GM12878 (cell line): ENCODE measurements at regions not wholly inside any gene's neighbourhood (a gene's known extent, or its start where the extent isn't known, plus 50 kb on each side); places are given as distances from the start of the nearest gene placed in this dataset.

ENCODE experiments used
- ATAC-seq: fragments of 200-7000 bp; cut with Tn5 transposase; 3 replicates; pipeline ENCODE4 v1.9.1; 2020; ENCODE audit warnings: mild to moderate bottlenecking, moderate library complexity
- BruUV-seq: library from RNA; stranded (reverse); fragments of 400-500 nt; replicated peaks from 2 replicates; lab custom pipeline; 2021; lab: Mats Ljungman, UMichigan
- CTCF ChIA-PET: fragments of 300-600 bp; sonication (Branson Sonifier 250); formaldehyde crosslinking; extraction: SDS; loops from one replicate; lab custom pipeline; 2021; ENCODE audit warnings: inconsistent platforms; lab: Yijun Ruan, JAX
- POLR2A ChIA-PET: fragments of 350-600 bp; formaldehyde crosslinking; extraction: SDS; loops from one replicate; lab custom pipeline; 2021; ENCODE audit warnings: inconsistent platforms; lab: Charles Lee
- RAD21 ChIA-PET: fragments of 300-600 bp; sonication (Branson Sonifier 250); formaldehyde crosslinking; loops from one replicate; lab custom pipeline; 2023; ENCODE audit warnings: antibody characterized with exemption; ENCODE audit not compliant: unreplicated experiment; lab: Charles Lee
- SMC1A ChIA-PET: fragments of 300-600 bp; sonication (Branson Sonifier 250); formaldehyde crosslinking; loops from one replicate; lab custom pipeline; 2023; ENCODE audit not compliant: unreplicated experiment, uncharacterized antibody; lab: Charles Lee
- DNase-seq: peaks from one replicate; pipeline ENCODE4 v3.0.0-alpha.2; 2011; ENCODE audit warnings: low read depth, low spot score
- FAIRE-seq: peaks from 3 replicates; lab custom pipeline; 2011; peaks lifted over from hg19 to GRCh38; lab: Jason Lieb, UNC
- H2AFZ ChIP-seq: 2 replicates; pipeline ENCODE4 v1.6.0; 2011; ENCODE audit warnings: low read depth, low read length, control low read depth; ENCODE audit not compliant: control insufficient read depth
- H3K27ac ChIP-seq: 2 replicates; pipeline ENCODE4 v1.5.1; 2011; ENCODE audit warnings: control low read depth; ENCODE audit not compliant: control insufficient read depth, insufficient read depth
- H3K27me3 ChIP-seq, 2 experiments: replicated peaks in 1 of 2; 2 replicates each; pipeline versions ENCODE4 v1.6.0 to v1.6.1; 2011; ENCODE audit warnings: low read length in 1 of 2; ENCODE audit not compliant: control insufficient read depth in 2 of 2, insufficient read depth in 2 of 2
- H3K36me3 ChIP-seq, 2 experiments: 2 replicates each; pipeline ENCODE4 v1.5.1; 2011; ENCODE audit warnings: low read length in 1 of 2; ENCODE audit not compliant: control insufficient read depth in 2 of 2, insufficient read depth in 2 of 2
- H3K4me1 ChIP-seq: 2 replicates; pipeline ENCODE4 v1.6.1; 2011; ENCODE audit warnings: mild to moderate bottlenecking, low read length, moderate library complexity, mixed read lengths; ENCODE audit not compliant: control insufficient read depth, insufficient read depth
- H3K4me2 ChIP-seq: 2 replicates; pipeline ENCODE4 v1.6.0; 2011; ENCODE audit warnings: control low read depth; ENCODE audit not compliant: control insufficient read depth, insufficient read depth
- H3K4me3 ChIP-seq: fragments of 200-600 bp; sonication (generic); 2 replicates; pipeline ENCODE4 v1.5.1; 2016
- H3K79me2 ChIP-seq: 2 replicates; pipeline ENCODE4 v1.6.0; 2011; ENCODE audit warnings: low read length; ENCODE audit not compliant: control insufficient read depth, insufficient read depth
- H3K9ac ChIP-seq: 2 replicates; pipeline ENCODE4 v1.8.0; 2011; ENCODE audit warnings: low read length, control low read depth, mixed read lengths; ENCODE audit not compliant: control insufficient read depth, insufficient read depth
- H3K9me3 ChIP-seq: replicated peaks from 3 replicates; pipeline ENCODE4 v1.5.1; 2011; ENCODE audit warnings: mild to moderate bottlenecking, low read length; ENCODE audit not compliant: control insufficient read depth, insufficient read depth
- H4K20me1 ChIP-seq: 2 replicates; pipeline ENCODE4 v1.6.0; 2011; ENCODE audit not compliant: control insufficient read depth, insufficient read depth
- BCL11A ChIP-seq: IDR thresholded peaks from 2 replicates; pipeline ENCODE4 v1.6.1; 2011; ENCODE audit warnings: low read depth, low read length
- BHLHE40 ChIP-seq, 2 experiments: fragments of 450-650 bp in 1 of 2; IDR thresholded peaks; 2 replicates each; pipeline ENCODE4 v1.6.1; 2011 to 2017; ENCODE audit warnings: low read depth in 2 of 2, borderline replicate concordance in 1 of 2, improper control_type of control experiment in 1 of 2, low read length in 1 of 2, mild to moderate bottlenecking in 1 of 2
- CBFB ChIP-seq: IDR thresholded peaks from 2 replicates; pipeline ENCODE4 v1.6.1; 2016; ENCODE audit warnings: antibody characterized with exemption, low read depth
- CHD4 ChIP-seq: fragments of 200-600 bp; sonication (generic); IDR thresholded peaks from 2 replicates; pipeline ENCODE4 v1.6.1; 2016; ENCODE audit warnings: mild to moderate bottlenecking
- HDAC6 ChIP-seq: fragments of 200-600 bp; sonication (generic); IDR thresholded peaks from one replicate; pipeline ENCODE4 v1.8.0; 2017; ENCODE audit warnings: antibody characterized with exemption; ENCODE audit not compliant: unreplicated experiment
- MYB ChIP-seq: fragments of 150-350 bp; IDR thresholded peaks from 2 replicates; pipeline ENCODE4 v1.6.1; 2014; ENCODE audit warnings: mild to moderate bottlenecking, low read depth, low read length, borderline replicate concordance
- RUNX3 ChIP-seq: IDR thresholded peaks from 2 replicates; pipeline ENCODE4 v1.6.1; 2012; ENCODE audit warnings: low read length, inconsistent platforms
- SIN3A ChIP-seq: IDR thresholded peaks from 2 replicates; pipeline ENCODE4 v1.6.1; 2012; ENCODE audit warnings: low read depth, low read length, improper control_type of control experiment
- SUPT20H ChIP-seq: IDR thresholded peaks from 2 replicates; pipeline ENCODE4 v1.6.1; 2011; ENCODE audit warnings: low read depth, mild to moderate bottlenecking, low read length, moderate library complexity, borderline replicate concordance; ENCODE audit not compliant: control insufficient read depth
- SUZ12 ChIP-seq: fragments of 200-600 bp; sonication (generic); IDR thresholded peaks from one replicate; pipeline ENCODE4 v1.6.1; 2018; ENCODE audit warnings: antibody characterized with exemption, mild to moderate bottlenecking; ENCODE audit not compliant: unreplicated experiment
- ZNF217 ChIP-seq: fragments of 450-650 bp; IDR thresholded peaks from 2 replicates; pipeline ENCODE4 v1.6.1; 2017; ENCODE audit warnings: antibody characterized with exemption, mild to moderate bottlenecking
- WGBS: methylation state at CpG from one replicate; pipeline ENCODE4 v1.1.6; 2016; ENCODE audit warnings: low lambda C conversion rate; ENCODE audit not compliant: insufficient replicate concordance, insufficient coverage; ENCODE audit errors: missing lambda C conversion rate; 5-methylcytosine and 5-hydroxymethylcytosine counted together
- in situ Hi-C: fragments of 300-500 bp; cut with MboI; formaldehyde crosslinking; loops from 9 replicates; pipeline ENCODE4 v1.14.3; 2018; ENCODE audit warnings: mixed read lengths
- intact Hi-C: fragments of 100-400 bp; cut with micrococcal nuclease; formaldehyde crosslinking; loops from one replicate; pipeline ENCODE4 v1.14.2; 2022; ENCODE audit not compliant: unreplicated experiment
- TF ChIP-seq, protein P1 (sequence below): fragments of 450-650 bp; formaldehyde crosslinking; IDR thresholded peaks from 2 replicates; pipeline ENCODE4 v1.4.0; 2020; ENCODE audit warnings: mild to moderate bottlenecking, moderate library complexity
- TF ChIP-seq, protein P2 (sequence below): fragments of 450-650 bp; IDR thresholded peaks from 2 replicates; pipeline ENCODE4 v1.6.1; 2018; ENCODE audit warnings: mild to moderate bottlenecking, low read depth, moderate library complexity; ENCODE audit not compliant: partially characterized antibody
- TF ChIP-seq, protein P3 (sequence below): IDR thresholded peaks from 2 replicates; pipeline ENCODE4 v1.6.1; 2012; ENCODE audit warnings: low read depth, low read length, improper control_type of control experiment

DNA sequence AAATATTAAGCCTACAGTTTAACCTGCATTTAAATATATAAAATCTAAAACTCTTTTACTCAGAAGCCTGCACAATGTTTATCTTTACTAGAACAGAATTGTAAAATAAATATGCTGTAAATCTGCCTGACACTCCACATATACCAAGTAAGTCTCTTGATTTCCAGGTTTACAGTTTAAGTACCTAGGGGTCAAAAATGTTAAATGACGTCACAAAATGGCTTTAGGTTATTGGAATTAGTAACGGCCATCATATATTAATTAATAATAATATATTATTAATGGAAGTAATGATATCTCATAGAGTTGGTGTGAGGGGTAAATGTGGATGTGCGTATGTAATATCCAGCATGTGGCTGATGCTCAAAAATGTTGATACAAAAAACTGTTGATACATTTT lies 114.8 kb upstream of the ANO5 start (continued):
- no peak for TF ChIP-seq BHLHE40 (IDR thresholded peaks at IDR 0.05; ENCODE audit: borderline replicate concordance in 1 of 2, low read depth in 2 of 2, low read length in 1 of 2)

DNA sequence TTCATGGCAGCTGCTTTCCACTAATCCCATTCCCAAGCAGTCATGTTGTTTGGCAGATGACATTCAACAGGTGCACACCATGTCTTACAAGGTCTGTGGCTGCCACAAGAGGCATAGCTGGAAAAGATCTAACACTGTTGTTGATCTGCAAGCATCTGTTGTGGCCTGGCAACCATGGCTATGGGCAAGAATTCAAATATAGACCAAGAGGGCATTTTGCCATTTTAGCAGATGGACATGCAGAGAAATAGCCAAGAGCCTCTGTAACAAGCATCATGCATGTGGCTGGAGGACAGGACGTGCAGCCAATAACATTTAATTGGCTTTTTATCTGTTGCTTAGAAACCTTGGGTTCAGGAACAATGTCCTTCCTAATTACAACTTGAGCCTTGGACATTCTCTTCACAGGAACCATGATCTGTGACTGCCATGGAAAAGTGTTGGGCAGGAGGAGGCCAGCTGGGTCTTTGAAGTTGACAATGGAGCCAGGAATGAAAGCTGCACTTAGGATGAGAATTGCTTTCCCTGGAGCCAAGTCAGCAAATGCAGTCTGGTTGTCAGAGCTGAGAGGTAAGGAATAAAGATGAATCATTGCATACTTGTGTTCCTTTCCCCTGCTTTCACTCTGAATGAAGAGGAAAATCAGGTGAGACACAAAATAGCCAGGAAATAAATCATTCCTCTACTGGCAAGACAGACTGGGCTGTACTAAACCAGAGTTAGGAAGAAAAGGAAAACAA lies 113.6 kb upstream of the ANO5 start:
- no TSS peak for BruUV-seq
- 0% methylated on average over 1 of the region's 1 CpG for WGBS
- no peak overlapping the region for H2AFZ ChIP-seq
- ChIA-PET SMC1A (no interaction called here), CTCF (no interaction called here), POLR2A (no interaction called here), RAD21 (no interaction called here)
- no peak overlapping the region for H3K4me3 ChIP-seq
- no peaks in the 10 kb centered on the region for H3K36me3 ChIP-seq
- H3K27ac ChIP-seq = no peak overlapping the region
- ATAC-seq (no peak), FAIRE-seq (no peak), DNase-seq (no peak)
- in situ Hi-C loops (no loop called here), intact Hi-C loops (no loop called here)
- H3K27me3 ChIP-seq = no peaks in the 10 kb centered on the region
- no peak overlapping the region for H3K9ac ChIP-seq
- H3K79me2 ChIP-seq = no peaks in the 10 kb centered on the region
- H3K4me2 ChIP-seq = no peak overlapping the region
- no peaks in the 10 kb centered on the region for H4K20me1 ChIP-seq
- H3K9me3 ChIP-seq = no peaks in the 10 kb centered on the region
- H3K4me1 ChIP-seq = no peaks in the 10 kb centered on the region
- no peak for TF ChIP-seq RUNX3
- TF ChIP-seq, protein P1, sequence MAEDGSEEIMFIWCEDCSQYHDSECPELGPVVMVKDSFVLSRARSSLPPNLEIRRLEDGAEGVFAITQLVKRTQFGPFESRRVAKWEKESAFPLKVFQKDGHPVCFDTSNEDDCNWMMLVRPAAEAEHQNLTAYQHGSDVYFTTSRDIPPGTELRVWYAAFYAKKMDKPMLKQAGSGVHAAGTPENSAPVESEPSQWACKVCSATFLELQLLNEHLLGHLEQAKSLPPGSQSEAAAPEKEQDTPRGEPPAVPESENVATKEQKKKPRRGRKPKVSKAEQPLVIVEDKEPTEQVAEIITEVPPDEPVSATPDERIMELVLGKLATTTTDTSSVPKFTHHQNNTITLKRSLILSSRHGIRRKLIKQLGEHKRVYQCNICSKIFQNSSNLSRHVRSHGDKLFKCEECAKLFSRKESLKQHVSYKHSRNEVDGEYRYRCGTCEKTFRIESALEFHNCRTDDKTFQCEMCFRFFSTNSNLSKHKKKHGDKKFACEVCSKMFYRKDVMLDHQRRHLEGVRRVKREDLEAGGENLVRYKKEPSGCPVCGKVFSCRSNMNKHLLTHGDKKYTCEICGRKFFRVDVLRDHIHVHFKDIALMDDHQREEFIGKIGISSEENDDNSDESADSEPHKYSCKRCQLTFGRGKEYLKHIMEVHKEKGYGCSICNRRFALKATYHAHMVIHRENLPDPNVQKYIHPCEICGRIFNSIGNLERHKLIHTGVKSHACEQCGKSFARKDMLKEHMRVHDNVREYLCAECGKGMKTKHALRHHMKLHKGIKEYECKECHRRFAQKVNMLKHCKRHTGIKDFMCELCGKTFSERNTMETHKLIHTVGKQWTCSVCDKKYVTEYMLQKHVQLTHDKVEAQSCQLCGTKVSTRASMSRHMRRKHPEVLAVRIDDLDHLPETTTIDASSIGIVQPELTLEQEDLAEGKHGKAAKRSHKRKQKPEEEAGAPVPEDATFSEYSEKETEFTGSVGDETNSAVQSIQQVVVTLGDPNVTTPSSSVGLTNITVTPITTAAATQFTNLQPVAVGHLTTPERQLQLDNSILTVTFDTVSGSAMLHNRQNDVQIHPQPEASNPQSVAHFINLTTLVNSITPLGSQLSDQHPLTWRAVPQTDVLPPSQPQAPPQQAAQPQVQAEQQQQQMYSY (CRISPR knock-in tag) = no peak
- no peak for TF ChIP-seq HDAC6
- TF ChIP-seq, protein P2, sequence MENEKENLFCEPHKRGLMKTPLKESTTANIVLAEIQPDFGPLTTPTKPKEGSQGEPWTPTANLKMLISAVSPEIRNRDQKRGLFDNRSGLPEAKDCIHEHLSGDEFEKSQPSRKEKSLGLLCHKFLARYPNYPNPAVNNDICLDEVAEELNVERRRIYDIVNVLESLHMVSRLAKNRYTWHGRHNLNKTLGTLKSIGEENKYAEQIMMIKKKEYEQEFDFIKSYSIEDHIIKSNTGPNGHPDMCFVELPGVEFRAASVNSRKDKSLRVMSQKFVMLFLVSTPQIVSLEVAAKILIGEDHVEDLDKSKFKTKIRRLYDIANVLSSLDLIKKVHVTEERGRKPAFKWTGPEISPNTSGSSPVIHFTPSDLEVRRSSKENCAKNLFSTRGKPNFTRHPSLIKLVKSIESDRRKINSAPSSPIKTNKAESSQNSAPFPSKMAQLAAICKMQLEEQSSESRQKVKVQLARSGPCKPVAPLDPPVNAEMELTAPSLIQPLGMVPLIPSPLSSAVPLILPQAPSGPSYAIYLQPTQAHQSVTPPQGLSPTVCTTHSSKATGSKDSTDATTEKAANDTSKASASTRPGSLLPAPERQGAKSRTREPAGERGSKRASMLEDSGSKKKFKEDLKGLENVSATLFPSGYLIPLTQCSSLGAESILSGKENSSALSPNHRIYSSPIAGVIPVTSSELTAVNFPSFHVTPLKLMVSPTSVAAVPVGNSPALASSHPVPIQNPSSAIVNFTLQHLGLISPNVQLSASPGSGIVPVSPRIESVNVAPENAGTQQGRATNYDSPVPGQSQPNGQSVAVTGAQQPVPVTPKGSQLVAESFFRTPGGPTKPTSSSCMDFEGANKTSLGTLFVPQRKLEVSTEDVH = no peak
- TF ChIP-seq SUPT20H = no peak
- no peak for TF ChIP-seq BCL11A
- TF ChIP-seq CBFB = no peak
- TF ChIP-seq MYB = no peak
- TF ChIP-seq ZNF217 = no peak
- TF ChIP-seq, protein P3, sequence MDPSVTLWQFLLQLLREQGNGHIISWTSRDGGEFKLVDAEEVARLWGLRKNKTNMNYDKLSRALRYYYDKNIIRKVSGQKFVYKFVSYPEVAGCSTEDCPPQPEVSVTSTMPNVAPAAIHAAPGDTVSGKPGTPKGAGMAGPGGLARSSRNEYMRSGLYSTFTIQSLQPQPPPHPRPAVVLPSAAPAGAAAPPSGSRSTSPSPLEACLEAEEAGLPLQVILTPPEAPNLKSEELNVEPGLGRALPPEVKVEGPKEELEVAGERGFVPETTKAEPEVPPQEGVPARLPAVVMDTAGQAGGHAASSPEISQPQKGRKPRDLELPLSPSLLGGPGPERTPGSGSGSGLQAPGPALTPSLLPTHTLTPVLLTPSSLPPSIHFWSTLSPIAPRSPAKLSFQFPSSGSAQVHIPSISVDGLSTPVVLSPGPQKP = no peak
- TF ChIP-seq SIN3A = no peak
- TF ChIP-seq CHD4 = no peak
- no peak for TF ChIP-seq SUZ12
